RWPE1 (cell line): ENCODE measurements at regions not wholly inside any gene's neighbourhood (a gene's known extent, or its start where the extent isn't known, plus 50 kb on each side); places are given as distances from the start of the nearest gene placed in this dataset.
"Not testable (repeated sequence)": the region's sequence is repeated elsewhere in the genome, so short reads cannot be mapped to it uniquely, and the experiment has no call there.

Experiments
- CTCF ChIA-PET: fragments of 350-600 bp; sonication (Branson Sonifier 250); formaldehyde crosslinking; extraction: SDS; loops from one replicate; lab custom pipeline; 2021; lab: Yijun Ruan, JAX
- POLR2A ChIA-PET: fragments of 400-600 bp; formaldehyde crosslinking; extraction: SDS; loops from one replicate; lab custom pipeline; 2020; ENCODE audit warnings: antibody characterized with exemption; ENCODE audit not compliant: low non-redundant PET; lab: Yijun Ruan, JAX
- DNase-seq: peaks from one replicate; pipeline ENCODE4 v3.0.0; 2012; ENCODE audit warnings: low spot score
- H3K27ac ChIP-seq: fragments of 450-650 bp; 2 replicates; pipeline ENCODE4 v1.5.1; 2017
- CTCF ChIP-seq: fragments of 450-650 bp; conservative IDR thresholded peaks from 2 replicates; pipeline ENCODE4 v1.5.1; 2017; ENCODE audit warnings: low read depth, mild to moderate bottlenecking

DNA sequence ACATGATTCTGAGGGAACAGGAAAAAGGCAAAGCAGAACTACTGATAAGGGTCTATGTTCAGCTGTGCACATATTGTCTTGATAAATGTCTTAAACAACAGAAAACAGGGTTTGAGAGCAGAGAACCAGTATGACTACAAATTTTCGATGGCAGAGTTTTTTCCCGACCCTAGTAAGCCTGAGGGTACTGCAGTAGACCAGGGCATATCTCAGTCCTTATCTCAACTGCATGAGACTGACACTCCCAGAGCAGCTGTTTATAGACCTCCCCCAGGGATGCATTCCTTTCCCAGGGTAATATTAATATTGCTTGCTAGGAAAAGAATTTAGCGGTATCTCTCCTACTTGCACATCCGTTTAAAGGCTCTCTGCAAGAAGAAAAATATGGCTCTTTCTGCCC is 1176.8 kb upstream of the ADGRB3 start:
- CTCF ChIA-PET = no interaction called here
- no peak for DNase-seq
- no peak for TF ChIP-seq CTCF
- POLR2A ChIA-PET = no interaction called here
- H3K27ac ChIP-seq = no peak overlapping the region

GRCh38 chr6:67451874-67452273 is 1183.2 kb upstream of the ADGRB3 start:
- H3K27ac ChIP-seq = no peak overlapping the region
- ChIA-PET POLR2A (no interaction called here), CTCF (no interaction called here)
- no peak for TF ChIP-seq CTCF
- DNase-seq = no peak

DNA sequence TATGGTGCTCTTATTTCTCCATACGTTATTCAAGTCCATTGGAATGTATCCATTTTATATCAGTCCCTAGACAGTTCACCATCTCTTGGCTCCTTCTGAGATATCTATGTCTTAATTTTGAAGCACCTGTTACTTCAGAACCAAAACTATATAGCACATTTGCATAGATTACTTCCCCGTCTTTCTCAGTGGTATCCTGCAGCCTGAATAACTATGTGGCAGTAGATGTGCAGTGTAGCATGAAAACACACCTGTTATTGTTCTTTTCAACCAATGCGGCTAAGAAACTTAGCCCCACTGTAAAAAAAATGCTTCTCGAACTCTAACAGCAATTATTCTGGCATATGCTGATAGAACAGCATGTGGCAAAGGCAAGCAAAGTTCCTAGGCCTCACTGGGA is 1184.4 kb upstream of the ADGRB3 start:
- TF ChIP-seq CTCF = no peak
- no peak overlapping the region for H3K27ac ChIP-seq
- ChIA-PET CTCF (no interaction called here), POLR2A (no interaction called here)
- DNase-seq = no peak

DNA sequence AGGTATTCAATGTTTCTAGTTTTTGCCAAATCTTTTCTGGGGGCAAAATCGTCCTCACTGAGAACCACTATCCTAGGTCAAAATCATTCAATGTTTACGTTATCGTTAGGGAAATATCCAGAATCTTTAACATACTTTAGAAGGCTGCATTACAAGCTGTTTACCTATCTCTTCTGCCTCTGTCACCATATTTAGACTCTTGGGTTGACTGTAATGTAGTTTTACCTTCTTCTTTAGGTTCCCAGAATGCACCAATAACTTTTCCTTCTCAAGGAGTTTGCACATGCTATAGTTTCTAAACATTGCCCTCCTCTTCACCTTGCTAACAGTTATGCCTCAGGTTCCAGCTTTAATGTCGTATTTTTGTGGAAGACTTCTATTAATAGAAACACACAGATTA is 1185.5 kb upstream of the ADGRB3 start:
- TF ChIP-seq CTCF = no peak
- DNase-seq = no peak
- ChIA-PET POLR2A (no interaction called here), CTCF (interaction anchor here (0.6 kb wide), 1 partner anchor 23 kb away, joined by 4 read pairs; no protein-coding TSS in a partner anchor)
- no peak overlapping the region for H3K27ac ChIP-seq

DNA sequence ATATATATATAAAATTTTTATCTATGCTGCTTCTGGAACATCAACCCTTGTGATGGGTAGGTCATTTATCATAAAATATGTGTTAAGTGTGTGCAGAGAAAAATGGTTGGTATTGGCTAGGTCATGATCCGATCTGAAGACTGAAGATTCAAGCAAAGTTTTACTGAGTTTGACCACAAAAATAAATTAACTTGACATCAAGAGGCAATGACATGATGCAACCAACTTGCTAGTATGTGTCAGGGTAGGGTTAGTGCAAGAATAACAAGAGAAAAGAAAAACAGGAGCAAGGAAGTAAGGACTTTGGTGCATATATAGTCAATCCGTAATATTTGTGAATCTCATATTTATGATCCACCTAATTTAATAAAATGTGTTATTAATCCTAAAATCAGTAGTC is 1202.0 kb upstream of the ADGRB3 start:
- POLR2A ChIA-PET = no interaction called here
- no peak for TF ChIP-seq CTCF
- DNase-seq = no peak
- no peak overlapping the region for H3K27ac ChIP-seq
- CTCF ChIA-PET = no interaction called here

DNA sequence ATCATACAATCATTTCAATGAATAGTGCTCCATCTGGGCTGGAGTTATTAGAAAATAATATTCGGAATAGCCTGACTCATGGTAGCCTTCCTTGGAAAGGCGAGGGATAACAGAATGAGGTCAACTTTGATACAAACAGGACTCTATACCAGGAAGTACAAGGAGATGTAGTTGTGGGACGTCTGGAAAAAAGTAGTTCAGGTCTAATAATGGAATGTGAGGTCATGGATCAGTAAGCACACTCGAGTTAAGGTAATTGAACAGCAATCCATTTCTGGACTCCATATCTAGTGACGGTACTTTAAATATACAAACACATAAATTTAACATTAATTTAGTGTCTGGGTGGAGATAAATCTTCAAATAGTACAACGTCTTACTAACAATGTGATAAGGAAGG is 1204.0 kb upstream of the ADGRB3 start:
- CTCF ChIA-PET = no interaction called here
- no peak for DNase-seq
- POLR2A ChIA-PET = no interaction called here
- TF ChIP-seq CTCF = no peak
- H3K27ac ChIP-seq = no peak overlapping the region

GRCh38 chr6:67426686-67427085 is 1208.4 kb upstream of the ADGRB3 start:
- H3K27ac ChIP-seq, CTCF ChIA-PET, DNase-seq, POLR2A ChIA-PET: not testable (repeated sequence)
